Stimulated activated CD8-positive, alpha-beta memory T cell treated with anti-CD3 and anti-CD28 coated beads, Interleukin-4, amount 100 ng/mL, for 48 hours (primary cell): ENCODE measurements at regions not wholly inside any gene's neighbourhood (a gene's known extent, or its start where the extent isn't known, plus 50 kb on each side); places are given as distances from the start of the nearest gene placed in this dataset.
"Not testable (repeated sequence)": the region's sequence is repeated elsewhere in the genome, so short reads cannot be mapped to it uniquely, and the experiment has no call there.

Experiments
- DNase-seq: peaks from one replicate; pipeline ENCODE4 v3.0.0-alpha.2; 2020

- DNase-seq: no peak
Measured at GRCh38 chr6:147674794-147675193, 166.3 kb downstream of the SAMD5 start.

- DNase-seq: no peak
Measured at GRCh38 chr6:147675281-147675680, 166.8 kb downstream of the SAMD5 start.

- DNase-seq: no peak
Measured at GRCh38 chr6:147676495-147677199, 168.2 kb downstream of the SAMD5 start.

DNA sequence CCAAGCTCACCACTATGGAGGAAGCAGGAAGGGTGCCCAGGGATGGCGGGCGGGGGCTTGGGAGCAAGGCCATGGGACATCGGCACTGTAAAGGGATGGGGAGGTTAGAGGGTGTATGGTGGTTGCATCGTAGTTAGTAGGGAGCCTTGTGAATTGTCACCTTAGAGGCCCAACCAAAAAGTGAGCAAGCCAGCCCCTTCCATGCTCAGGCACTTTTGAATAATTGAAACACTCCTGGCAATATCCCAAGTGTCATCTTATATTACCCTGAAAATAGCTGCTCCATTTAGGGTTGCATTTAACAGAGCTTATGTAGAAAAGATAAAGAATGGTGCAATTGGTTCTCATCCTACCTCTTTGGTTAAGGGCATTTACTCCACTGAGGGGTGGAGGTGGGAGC lies 169.2 kb downstream of the SAMD5 start:
- no peak for DNase-seq

- DNase-seq: no peak
Measured at GRCh38 chr6:147678253-147678652, 169.8 kb downstream of the SAMD5 start.

GRCh38 chr6:147684906-147685305 lies 176.4 kb downstream of the SAMD5 start:
- no peak for DNase-seq

DNA sequence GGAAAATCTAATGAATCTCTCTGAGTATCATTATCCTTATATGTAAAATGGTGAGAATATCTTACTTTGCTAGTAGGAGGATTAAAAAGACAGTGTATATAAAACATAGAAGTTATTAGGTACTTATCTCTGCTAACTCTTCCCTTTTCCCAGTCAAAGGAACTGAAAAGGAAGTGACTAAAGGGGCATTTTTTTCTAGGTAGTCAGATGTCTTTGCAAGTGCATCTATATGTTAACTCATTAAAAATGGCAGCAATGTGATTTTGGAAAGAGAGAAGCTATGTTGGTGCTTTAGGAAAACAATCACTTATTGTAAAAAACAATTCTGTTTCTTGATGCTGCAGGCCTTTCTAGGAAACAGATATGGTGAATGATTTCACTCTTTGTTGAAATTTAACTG lies 180.9 kb downstream of the SAMD5 start:
- DNase-seq: no peak

DNA sequence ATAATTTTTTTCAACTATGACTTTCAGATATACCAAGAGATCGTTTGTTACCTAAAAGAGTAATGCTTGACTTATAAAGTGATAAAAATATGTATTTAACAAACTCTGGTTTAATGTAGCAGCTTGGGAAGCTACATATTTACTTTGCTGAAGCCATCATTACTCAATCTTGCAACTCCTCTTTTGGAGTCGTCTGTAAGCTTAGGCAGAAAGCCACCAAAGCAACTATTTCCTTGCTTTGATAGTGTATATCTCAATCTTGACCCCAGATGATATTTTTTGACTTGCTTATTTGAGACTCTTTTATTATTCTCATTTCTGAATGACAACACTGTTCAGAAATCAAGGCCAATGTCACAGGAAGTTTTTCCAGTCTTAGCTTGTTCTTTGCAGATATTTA lies 183.0 kb downstream of the SAMD5 start:
- no peak for DNase-seq

DNA sequence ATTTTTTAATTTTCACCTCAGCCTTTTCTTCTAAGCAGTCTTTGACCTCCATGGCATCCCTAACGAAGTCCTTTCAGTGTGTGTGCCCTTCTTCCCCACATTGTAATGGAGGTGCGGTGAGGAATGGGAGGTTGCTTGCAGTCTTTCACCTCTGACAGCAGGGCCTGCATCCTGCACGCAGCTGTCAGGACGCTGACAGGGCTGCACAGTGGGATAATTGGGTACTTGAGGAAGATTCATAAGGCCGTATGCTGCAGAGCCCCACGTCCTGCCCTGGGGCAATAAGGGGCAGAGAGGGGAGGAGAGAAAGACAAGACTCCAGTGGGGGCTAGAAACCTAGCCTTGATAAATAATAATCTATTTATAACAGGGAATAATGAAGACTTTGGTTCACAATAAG lies 184.7 kb downstream of the SAMD5 start:
- DNase-seq: no peak

DNA sequence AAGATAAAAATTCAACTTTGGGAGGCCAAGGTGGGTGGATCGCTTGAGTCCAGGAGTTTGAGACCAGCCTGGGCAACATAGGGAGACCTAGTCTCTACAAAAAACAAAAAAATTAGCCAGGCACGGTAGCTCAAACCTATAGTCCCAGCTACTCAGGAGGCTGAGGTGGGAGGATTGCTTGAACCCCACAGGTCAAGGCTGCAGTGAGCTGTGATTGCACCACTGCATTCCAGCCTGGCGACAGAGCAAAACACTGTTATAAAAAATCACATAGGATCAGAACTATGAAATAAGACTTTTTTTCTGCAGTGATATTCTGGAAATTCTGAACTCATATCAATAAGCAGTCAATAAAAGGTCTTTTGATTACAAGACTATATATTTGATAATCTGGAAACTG lies 186.1 kb downstream of the SAMD5 start:
- not testable (repeated sequence) for DNase-seq

- no peak for DNase-seq
Measured at GRCh38 chr6:147695819-147696218, 187.3 kb downstream of the SAMD5 start.

DNA sequence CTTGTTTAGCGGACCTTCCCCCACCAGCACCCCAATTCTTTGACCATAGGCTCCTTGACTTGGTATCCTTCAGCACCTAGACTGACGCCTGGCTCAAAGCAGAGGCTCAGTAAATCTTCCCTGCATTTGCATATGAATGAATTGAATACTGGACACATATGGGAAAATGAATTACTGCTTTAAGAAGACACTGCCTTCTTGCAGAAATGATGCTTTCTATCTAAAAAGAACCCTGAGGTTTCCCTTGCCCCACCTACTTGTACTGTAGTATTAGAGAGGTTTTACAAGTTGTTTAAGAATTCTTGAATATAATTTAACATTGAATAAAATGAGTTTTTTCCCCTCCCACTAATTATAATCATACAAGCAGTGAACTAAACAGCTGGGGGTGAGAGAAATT lies 190.7 kb downstream of the SAMD5 start:
- DNase-seq: no peak

DNA sequence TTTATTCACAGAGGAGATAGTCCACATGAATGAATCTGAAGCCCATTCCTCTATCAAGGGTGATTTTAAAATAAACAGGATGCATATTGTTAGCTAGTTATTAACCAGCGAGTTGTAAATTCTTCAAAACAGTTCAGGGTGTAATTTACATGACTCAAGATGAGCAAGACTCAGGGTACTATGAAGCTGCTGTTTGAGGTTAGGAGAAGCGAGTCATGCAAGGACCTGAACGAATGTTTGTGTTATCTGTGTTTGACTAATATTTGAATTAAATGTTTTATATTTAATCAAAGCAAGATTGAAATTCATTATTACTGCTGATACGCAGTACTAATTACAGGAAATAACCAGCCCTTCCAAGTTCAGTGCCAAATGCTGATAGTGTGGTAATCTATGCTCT lies 191.1 kb downstream of the SAMD5 start:
- no peak for DNase-seq

- DNase-seq: no peak
Measured at GRCh38 chr6:147700436-147701209, 192.1 kb downstream of the SAMD5 start.

DNA sequence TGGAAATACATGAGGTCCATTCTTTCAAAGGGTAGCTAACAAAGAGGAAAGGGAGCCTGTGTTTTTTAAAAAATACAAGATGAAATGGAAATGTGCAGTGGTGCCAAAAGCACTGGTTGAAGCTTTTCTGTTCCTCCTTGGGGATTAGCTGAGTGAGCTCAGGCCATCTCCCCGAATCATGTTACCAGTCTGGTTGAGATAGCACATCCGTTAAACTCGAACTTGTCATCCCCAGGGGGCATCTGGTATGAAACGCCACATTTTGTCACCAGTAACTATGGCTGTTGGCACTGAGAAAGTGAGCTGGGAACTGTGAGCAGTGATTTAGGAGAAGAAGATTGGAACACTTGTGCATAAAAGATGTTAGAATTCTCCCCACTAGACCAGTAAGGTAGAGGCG lies 196.2 kb downstream of the SAMD5 start:
- DNase-seq: no peak

GRCh38 chr6:147707524-147707923 lies 199.0 kb downstream of the SAMD5 start:
- no peak for DNase-seq

- DNase-seq: no peak
Measured at GRCh38 chr6:147708170-147708569, 199.7 kb downstream of the SAMD5 start.

- DNase-seq: no peak
Measured at GRCh38 chr6:147709396-147710272, 201.1 kb downstream of the SAMD5 start.

- no peak for DNase-seq
Measured at GRCh38 chr6:147710890-147711289, 202.4 kb downstream of the SAMD5 start.

DNA sequence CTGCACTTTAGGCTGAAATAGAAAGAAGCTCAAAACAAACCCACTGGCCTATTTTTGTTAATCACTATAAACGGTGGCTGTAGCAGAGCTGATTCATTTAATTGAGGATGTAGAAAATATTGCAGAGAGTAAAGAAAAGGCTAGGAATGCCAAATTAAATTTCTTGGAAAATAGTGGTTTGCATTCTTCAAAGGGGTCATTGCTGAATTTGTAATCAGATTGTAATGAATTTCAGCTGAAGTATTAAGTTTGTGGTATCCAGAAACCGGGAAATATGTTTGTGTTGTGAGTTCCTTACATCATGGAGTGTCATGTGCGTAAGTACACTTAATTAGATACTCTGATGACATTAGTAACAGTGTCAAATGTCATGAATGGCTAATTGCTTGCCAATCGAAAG lies 203.0 kb downstream of the SAMD5 start:
- no peak for DNase-seq

DNA sequence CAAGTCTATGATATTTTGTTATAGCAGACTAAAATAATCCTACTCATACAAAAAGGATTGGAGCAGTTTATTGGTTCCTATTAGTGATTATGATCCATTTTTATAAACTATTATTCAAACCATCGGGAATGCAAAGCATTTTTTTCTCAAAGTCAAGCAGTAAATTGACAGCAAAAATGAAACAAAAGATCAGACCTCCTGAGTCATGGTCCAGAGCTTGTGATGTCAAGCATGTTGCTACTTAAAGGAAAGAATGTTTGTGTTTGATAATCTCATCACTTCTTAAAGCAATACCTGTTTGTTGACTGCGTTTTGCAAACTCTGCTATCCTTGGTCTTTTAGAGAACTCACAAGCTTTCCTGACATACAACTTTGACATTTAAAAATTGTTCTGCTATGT lies 204.4 kb downstream of the SAMD5 start:
- DNase-seq: no peak

GRCh38 chr6:147715035-147715434 lies 206.5 kb downstream of the SAMD5 start:
- no peak for DNase-seq

- no peak for DNase-seq
Measured at GRCh38 chr6:147716434-147716833, 207.9 kb downstream of the SAMD5 start.

- DNase-seq: no peak
Measured at GRCh38 chr6:147717991-147718390, 209.5 kb downstream of the SAMD5 start.
